NB4 (cell line): ENCODE measurements at regions not wholly inside any gene's neighbourhood (a gene's known extent, or its start where the extent isn't known, plus 50 kb on each side); places are given as distances from the start of the nearest gene placed in this dataset.

Experiments
- TF ChIP-seq, protein P1 (sequence below): IDR thresholded peaks from one replicate; pipeline ENCODE4 v1.5.1; 2012; ENCODE audit warnings: low read depth, low read length
- TF ChIP-seq, protein P2 (sequence below): IDR thresholded peaks from 2 replicates; pipeline ENCODE4 v1.6.1; 2011; ENCODE audit warnings: low read depth, low read length

DNA sequence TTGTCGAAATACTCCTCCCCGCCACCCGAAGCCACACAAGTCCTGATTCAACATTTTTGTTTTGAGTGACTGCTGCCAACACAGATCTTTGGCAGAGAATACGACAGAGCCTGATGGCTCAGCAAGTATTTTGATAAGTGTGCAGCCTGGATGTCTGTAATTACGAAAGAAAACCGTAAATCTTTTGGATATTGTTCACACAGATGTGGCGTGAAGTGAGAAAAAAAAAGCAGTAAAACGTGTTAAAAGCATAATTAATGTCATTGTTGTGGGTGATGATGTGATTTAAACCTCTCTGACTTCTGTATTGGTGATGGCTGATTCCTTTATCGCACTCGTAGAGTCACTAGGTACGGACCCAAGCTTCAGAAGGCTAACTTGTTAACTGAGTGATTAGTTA is 98.7 kb downstream of the PHETA1 start:
- TF ChIP-seq, protein P1, sequence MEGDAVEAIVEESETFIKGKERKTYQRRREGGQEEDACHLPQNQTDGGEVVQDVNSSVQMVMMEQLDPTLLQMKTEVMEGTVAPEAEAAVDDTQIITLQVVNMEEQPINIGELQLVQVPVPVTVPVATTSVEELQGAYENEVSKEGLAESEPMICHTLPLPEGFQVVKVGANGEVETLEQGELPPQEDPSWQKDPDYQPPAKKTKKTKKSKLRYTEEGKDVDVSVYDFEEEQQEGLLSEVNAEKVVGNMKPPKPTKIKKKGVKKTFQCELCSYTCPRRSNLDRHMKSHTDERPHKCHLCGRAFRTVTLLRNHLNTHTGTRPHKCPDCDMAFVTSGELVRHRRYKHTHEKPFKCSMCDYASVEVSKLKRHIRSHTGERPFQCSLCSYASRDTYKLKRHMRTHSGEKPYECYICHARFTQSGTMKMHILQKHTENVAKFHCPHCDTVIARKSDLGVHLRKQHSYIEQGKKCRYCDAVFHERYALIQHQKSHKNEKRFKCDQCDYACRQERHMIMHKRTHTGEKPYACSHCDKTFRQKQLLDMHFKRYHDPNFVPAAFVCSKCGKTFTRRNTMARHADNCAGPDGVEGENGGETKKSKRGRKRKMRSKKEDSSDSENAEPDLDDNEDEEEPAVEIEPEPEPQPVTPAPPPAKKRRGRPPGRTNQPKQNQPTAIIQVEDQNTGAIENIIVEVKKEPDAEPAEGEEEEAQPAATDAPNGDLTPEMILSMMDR: no peak
- TF ChIP-seq, protein P2, sequence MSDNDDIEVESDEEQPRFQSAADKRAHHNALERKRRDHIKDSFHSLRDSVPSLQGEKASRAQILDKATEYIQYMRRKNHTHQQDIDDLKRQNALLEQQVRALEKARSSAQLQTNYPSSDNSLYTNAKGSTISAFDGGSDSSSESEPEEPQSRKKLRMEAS: no peak
